Activated CD4-positive, alpha-beta T cell treated with anti-CD3 and anti-CD28 coated beads, Interleukin-2, amount 10 ng/mL, durations not matched to agents 7 days and 5 days (primary cell): ENCODE measurements at regions not wholly inside any gene's neighbourhood (a gene's known extent, or its start where the extent isn't known, plus 50 kb on each side); places are given as distances from the start of the nearest gene placed in this dataset.
"Not testable (repeated sequence)": the region's sequence is repeated elsewhere in the genome, so short reads cannot be mapped to it uniquely, and the experiment has no call there.

Source experiments
- CTCF ChIA-PET: fragments of 350-600 bp; sonication (Branson Sonifier 250); formaldehyde crosslinking; loops from one replicate; lab custom pipeline; 2021; ENCODE audit warnings: antibody characterized with exemption; lab: Charles Lee
- POLR2A ChIA-PET: fragments of 350-600 bp; sonication (Branson Sonifier 250); formaldehyde crosslinking; loops from one replicate; lab custom pipeline; 2021; ENCODE audit warnings: antibody characterized with exemption; lab: Charles Lee
- DNase-seq: peaks from one replicate; pipeline ENCODE4 v3.0.0-alpha.2; 2020
- H3K27ac Mint-ChIP-seq: one replicate; pipeline ENCODE4 v1.8.0; 2021; ENCODE audit warnings: mild to moderate bottlenecking, moderate library complexity, mixed read lengths
- H3K27me3 Mint-ChIP-seq: one replicate; pipeline ENCODE4 v1.8.0; 2021; ENCODE audit warnings: mixed read lengths
- H3K36me3 Mint-ChIP-seq: one replicate; pipeline ENCODE4 v1.8.0; 2021; ENCODE audit warnings: low read depth, mixed read lengths
- H3K4me1 Mint-ChIP-seq: one replicate; pipeline ENCODE4 v1.8.0; 2021; ENCODE audit warnings: mixed read lengths
- H3K4me3 Mint-ChIP-seq: one replicate; pipeline ENCODE4 v1.8.0; 2021; ENCODE audit warnings: mild to moderate bottlenecking, moderate library complexity, mixed read lengths
- H3K9me3 Mint-ChIP-seq: one replicate; pipeline ENCODE4 v1.8.0; 2021; ENCODE audit warnings: mixed read lengths

- Mint-ChIP-seq H3K27me3 (no peaks in the 10 kb centered on the region), H3K4me3 (no peak overlapping the region), H3K9me3 (peaks cover 14% of the 10 kb centered on the region), H3K4me1 (no peaks in the 10 kb centered on the region), H3K36me3 (no peaks in the 10 kb centered on the region), H3K27ac (no peak overlapping the region)
- POLR2A ChIA-PET, result no interaction called here
- no peak for DNase-seq
- CTCF ChIA-PET, result no interaction called here
Measured at GRCh38 chr11:90701716-90702115, 478.9 kb upstream of the CHORDC1 start.

- ChIA-PET POLR2A (no interaction called here), CTCF (no interaction called here)
- peaks cover 14% of the 10 kb centered on the region for H3K9me3 Mint-ChIP-seq
- H3K27ac Mint-ChIP-seq, result no peak overlapping the region
- H3K4me1 Mint-ChIP-seq, result no peaks in the 10 kb centered on the region
- H3K4me3 Mint-ChIP-seq, result no peak overlapping the region
- no peaks in the 10 kb centered on the region for H3K36me3 Mint-ChIP-seq
- H3K27me3 Mint-ChIP-seq, result no peaks in the 10 kb centered on the region
- no peak for DNase-seq
Measured at GRCh38 chr11:90700789-90701439, 478.1 kb upstream of the CHORDC1 start.

DNA sequence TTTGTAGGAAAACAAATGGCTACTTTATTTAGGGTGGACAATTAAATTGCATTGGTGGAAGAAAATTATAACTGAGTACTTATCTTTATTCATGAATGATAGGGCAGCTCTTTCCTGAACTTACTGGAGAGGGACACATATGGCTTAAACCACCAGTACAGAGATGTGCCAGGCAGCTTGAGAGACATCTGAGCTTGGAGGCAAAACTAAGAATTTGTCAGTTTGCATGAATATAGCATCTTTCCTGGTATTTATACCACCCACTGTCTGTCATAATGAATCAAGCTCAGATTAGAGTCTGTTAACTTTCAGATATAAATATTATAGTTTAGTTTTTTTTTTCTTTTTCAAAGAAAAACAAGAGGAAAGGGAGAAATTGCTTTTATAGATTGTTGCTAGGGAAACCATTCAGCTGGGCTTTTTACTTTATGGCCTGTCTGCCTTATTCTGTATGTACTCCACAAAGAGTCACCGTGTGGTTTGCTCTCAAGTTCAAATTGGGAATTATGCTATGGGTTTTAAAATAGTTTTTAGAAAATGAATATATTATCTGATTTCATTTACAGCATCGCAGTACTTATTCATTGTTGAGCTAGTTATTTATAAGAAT, 477.0 kb upstream of the CHORDC1 start:
- H3K27me3 Mint-ChIP-seq, result no peaks in the 10 kb centered on the region
- H3K4me3 Mint-ChIP-seq, result no peak overlapping the region
- ChIA-PET CTCF (no interaction called here), POLR2A (no interaction called here)
- no peak for DNase-seq
- H3K27ac Mint-ChIP-seq, result no peak overlapping the region
- H3K9me3 Mint-ChIP-seq, result peaks cover 13% of the 10 kb centered on the region
- no peaks in the 10 kb centered on the region for H3K36me3 Mint-ChIP-seq
- H3K4me1 Mint-ChIP-seq, result no peaks in the 10 kb centered on the region

DNA sequence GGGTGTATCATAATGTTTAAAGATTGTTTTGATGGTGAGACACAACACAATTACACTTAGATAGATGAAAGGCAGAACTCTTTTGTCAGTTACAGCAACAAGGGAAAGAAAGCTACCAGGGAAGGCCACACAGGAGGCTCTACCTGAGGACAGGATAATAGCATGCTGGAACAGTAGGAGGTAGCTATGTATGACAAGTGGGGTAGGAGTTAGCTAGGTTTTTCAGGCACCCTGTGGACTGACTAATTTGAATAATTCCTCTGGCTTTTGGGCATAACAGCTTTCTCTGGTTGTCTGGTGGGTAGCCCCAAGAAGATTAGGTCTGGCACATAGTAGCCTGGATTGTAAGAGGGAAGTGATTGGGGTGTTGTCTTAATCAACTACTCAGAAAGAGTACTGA, 475.4 kb upstream of the CHORDC1 start:
- Mint-ChIP-seq H3K27me3 (no peaks in the 10 kb centered on the region), H3K27ac (no peak overlapping the region), H3K9me3 (peaks cover 16% of the 10 kb centered on the region), H3K36me3 (no peaks in the 10 kb centered on the region), H3K4me3 (no peak overlapping the region), H3K4me1 (no peaks in the 10 kb centered on the region)
- no peak for DNase-seq
- ChIA-PET CTCF (no interaction called here), POLR2A (no interaction called here)

DNA sequence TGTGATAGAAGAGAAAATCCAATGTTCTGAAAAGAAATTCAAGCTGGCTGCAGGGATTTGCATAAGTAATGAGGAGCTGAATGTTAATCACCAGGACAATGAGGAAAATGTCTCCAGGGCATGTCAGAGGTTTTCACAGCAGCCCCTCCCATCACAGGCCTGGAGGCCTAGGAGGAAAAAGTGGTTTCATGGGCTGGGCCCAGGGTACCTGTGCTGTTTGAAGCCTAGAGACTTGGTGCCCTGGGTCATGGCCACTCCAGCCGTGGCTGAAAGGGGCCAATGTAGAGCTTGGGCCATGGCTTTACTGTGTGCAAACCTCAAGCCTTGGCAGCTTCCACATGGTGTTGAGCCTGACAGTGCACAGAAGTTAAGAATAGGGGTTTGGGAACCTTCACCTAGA, 452.6 kb upstream of the CHORDC1 start:
- H3K27me3 Mint-ChIP-seq, H3K4me1 Mint-ChIP-seq, H3K4me3 Mint-ChIP-seq, DNase-seq, H3K36me3 Mint-ChIP-seq, H3K27ac Mint-ChIP-seq, CTCF ChIA-PET, POLR2A ChIA-PET: not testable (repeated sequence)
- H3K9me3 Mint-ChIP-seq, result peaks cover 11% of the 10 kb centered on the region

DNA sequence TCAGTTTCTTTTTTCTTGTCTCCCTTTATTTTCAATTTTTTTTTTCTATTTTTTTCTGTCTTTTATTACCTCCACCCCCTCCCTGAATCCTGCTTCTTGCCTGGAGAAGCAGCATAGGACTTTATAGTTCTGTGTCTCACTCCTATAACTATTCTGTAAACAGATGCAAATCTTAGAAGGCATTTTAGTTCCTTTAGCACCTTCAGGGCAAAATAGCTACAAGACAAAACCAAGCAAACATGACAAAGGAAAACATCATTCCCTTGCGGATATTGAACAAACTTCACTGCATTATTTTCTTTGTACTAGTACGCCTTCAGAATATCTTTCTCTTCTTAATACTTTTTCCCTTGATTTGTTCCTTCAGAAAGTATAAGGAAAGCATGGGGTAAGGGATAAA, 446.2 kb upstream of the CHORDC1 start:
- Mint-ChIP-seq H3K4me1 (no peaks in the 10 kb centered on the region), H3K4me3 (no peak overlapping the region), H3K27me3 (no peaks in the 10 kb centered on the region), H3K27ac (no peak overlapping the region), H3K9me3 (peaks cover 9% of the 10 kb centered on the region), H3K36me3 (no peaks in the 10 kb centered on the region)
- no peak for DNase-seq
- ChIA-PET CTCF (no interaction called here), POLR2A (no interaction called here)

DNA sequence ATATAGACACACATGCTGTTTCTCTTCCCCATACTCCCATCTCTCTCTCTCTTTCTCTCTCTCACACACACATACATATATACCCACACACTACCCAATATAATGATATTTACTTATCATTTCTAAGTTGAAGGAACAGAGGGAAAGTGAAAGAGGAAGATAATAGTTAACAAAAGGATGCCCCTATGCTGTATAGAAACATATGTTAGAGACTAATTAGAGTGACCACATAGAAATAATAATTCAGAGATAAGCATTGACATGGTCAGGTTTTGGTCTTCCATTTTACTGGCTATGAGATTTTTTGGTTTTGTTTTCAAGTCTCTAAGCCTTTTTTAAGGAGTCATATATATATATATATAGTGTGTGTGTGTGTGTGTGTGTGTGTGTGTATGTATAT, 445.7 kb upstream of the CHORDC1 start:
- CTCF ChIA-PET, result no interaction called here
- peaks cover 9% of the 10 kb centered on the region for H3K9me3 Mint-ChIP-seq
- no peaks in the 10 kb centered on the region for H3K36me3 Mint-ChIP-seq
- POLR2A ChIA-PET, result no interaction called here
- H3K4me1 Mint-ChIP-seq, result no peaks in the 10 kb centered on the region
- no peak overlapping the region for H3K27ac Mint-ChIP-seq
- no peaks in the 10 kb centered on the region for H3K27me3 Mint-ChIP-seq
- H3K4me3 Mint-ChIP-seq, result no peak overlapping the region
- DNase-seq, result no peak

GRCh38 chr11:90661233-90661632, 438.4 kb upstream of the CHORDC1 start:
- no peaks in the 10 kb centered on the region for H3K4me1 Mint-ChIP-seq
- POLR2A ChIA-PET, result no interaction called here
- H3K36me3 Mint-ChIP-seq, result no peaks in the 10 kb centered on the region
- no peak for DNase-seq
- CTCF ChIA-PET, result no interaction called here
- peaks cover 8% of the 10 kb centered on the region for H3K9me3 Mint-ChIP-seq
- no peak overlapping the region for H3K4me3 Mint-ChIP-seq
- no peak overlapping the region for H3K27ac Mint-ChIP-seq
- no peaks in the 10 kb centered on the region for H3K27me3 Mint-ChIP-seq

DNA sequence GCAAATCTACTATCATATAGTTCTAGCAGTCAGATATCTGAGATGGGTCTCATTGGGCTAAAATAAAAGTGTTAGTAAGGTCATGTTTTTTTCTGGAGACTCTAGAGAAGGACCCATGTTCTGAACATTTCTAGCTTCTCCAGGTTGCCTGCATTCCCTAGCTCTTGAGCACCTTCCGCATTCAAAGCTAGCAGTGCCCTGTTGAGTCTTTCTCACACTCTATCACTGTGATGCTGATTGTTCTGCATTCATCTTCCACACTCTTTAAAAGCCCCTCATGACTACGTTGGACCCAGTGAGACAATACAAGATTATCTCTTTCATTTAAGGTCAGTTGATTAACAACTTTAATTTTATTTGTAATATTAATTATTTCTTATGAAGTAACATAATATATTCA, 433.3 kb upstream of the CHORDC1 start:
- Mint-ChIP-seq H3K4me3 (no peak overlapping the region), H3K4me1 (no peaks in the 10 kb centered on the region), H3K36me3 (no peaks in the 10 kb centered on the region), H3K27me3 (no peaks in the 10 kb centered on the region), H3K27ac (no peak overlapping the region), H3K9me3 (peaks cover 5% of the 10 kb centered on the region)
- CTCF ChIA-PET, result no interaction called here
- POLR2A ChIA-PET, result no interaction called here
- no peak for DNase-seq

DNA sequence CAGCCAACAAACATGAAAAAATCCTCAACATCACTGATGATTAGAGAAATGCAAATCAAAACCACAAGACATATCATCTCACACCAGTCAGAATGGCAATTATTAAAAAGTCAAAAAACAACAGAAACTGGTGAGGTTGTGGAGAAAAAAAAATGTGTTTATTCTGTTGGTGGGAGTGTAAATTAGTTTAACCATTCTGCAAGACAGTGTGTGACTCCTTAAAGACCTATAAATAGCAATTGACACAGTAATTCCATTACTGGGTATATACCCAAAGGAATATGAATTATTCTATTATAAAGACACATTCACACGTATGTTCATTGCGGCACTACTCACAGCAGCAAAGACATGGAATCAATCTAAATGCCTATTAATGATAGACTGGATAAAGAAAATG, 427.3 kb upstream of the CHORDC1 start:
- CTCF ChIA-PET, result no interaction called here
- Mint-ChIP-seq H3K9me3 (peaks cover 5% of the 10 kb centered on the region), H3K27me3 (no peaks in the 10 kb centered on the region), H3K27ac (no peak overlapping the region), H3K4me1 (no peaks in the 10 kb centered on the region), H3K36me3 (no peaks in the 10 kb centered on the region), H3K4me3 (no peak overlapping the region)
- DNase-seq, result no peak
- POLR2A ChIA-PET, result no interaction called here

GRCh38 chr11:90646706-90647105, 423.9 kb upstream of the CHORDC1 start:
- POLR2A ChIA-PET, result no interaction called here
- H3K4me1 Mint-ChIP-seq, result no peaks in the 10 kb centered on the region
- no peak overlapping the region for H3K4me3 Mint-ChIP-seq
- H3K27ac Mint-ChIP-seq, result no peak overlapping the region
- DNase-seq, result no peak
- H3K27me3 Mint-ChIP-seq, result no peaks in the 10 kb centered on the region
- peaks cover 3% of the 10 kb centered on the region for H3K9me3 Mint-ChIP-seq
- CTCF ChIA-PET, result no interaction called here
- no peaks in the 10 kb centered on the region for H3K36me3 Mint-ChIP-seq

DNA sequence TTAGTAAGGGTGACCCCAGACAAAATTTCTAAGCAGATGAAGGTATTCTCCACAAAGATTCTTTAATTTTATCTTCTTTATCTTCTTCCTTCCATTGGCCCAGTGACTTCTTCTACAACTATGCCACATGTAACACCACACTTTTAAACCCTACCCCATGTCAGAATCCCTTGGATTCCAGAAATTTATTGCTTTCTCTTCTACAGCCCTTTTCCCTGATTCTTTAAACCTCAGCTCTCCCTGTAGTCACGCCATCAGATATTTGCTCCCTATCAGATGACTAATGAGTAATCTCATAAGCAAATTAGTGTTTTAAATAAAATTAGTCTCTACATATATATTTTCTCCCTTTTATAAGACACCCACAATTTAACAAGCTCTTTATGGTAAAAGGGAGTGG, 423.4 kb upstream of the CHORDC1 start:
- H3K36me3 Mint-ChIP-seq, result no peaks in the 10 kb centered on the region
- H3K27ac Mint-ChIP-seq, result no peak overlapping the region
- no peak for DNase-seq
- POLR2A ChIA-PET, result no interaction called here
- no peaks in the 10 kb centered on the region for H3K4me1 Mint-ChIP-seq
- no peaks in the 10 kb centered on the region for H3K27me3 Mint-ChIP-seq
- CTCF ChIA-PET, result no interaction called here
- no peak overlapping the region for H3K4me3 Mint-ChIP-seq
- H3K9me3 Mint-ChIP-seq, result peaks cover 3% of the 10 kb centered on the region

GRCh38 chr11:90639461-90639993, 416.7 kb upstream of the CHORDC1 start:
- no peaks in the 10 kb centered on the region for H3K4me1 Mint-ChIP-seq
- peaks cover 2% of the 10 kb centered on the region for H3K9me3 Mint-ChIP-seq
- CTCF ChIA-PET, result no interaction called here

GRCh38 chr11:90635886-90636285, 413.0 kb upstream of the CHORDC1 start:
- ChIA-PET POLR2A (no interaction called here), CTCF (no interaction called here)
- DNase-seq, result no peak
- Mint-ChIP-seq H3K36me3 (no peaks in the 10 kb centered on the region), H3K27ac (no peak overlapping the region), H3K4me3 (no peak overlapping the region), H3K4me1 (no peaks in the 10 kb centered on the region), H3K9me3 (peaks cover 2% of the 10 kb centered on the region), H3K27me3 (no peaks in the 10 kb centered on the region)

More at GRCh38 chr11:90639461-90639993, 416.7 kb upstream of the CHORDC1 start:
- no peaks in the 10 kb centered on the region for H3K36me3 Mint-ChIP-seq
- H3K4me3 Mint-ChIP-seq, result no peak overlapping the region
- no peak for DNase-seq
- POLR2A ChIA-PET, result no interaction called here
- no peaks in the 10 kb centered on the region for H3K27me3 Mint-ChIP-seq
- H3K27ac Mint-ChIP-seq, result no peak overlapping the region
